Spinal cord (tissue), 9 donors: ENCODE measurements at regions not wholly inside any gene's neighbourhood (a gene's known extent, or its start where the extent isn't known, plus 50 kb on each side); places are given as distances from the start of the nearest gene placed in this dataset.
"Not testable (repeated sequence)": the region's sequence is repeated elsewhere in the genome, so short reads cannot be mapped to it uniquely, and the experiment has no call there.

ENCODE experiments used
- DNase-seq, 6 donors: peaks; one replicate each; pipeline versions ENCODE4 v3.0.0 to v3.0.0-alpha.2; 2013 to 2015; ENCODE audit warnings: low spot score in 6 of 6, low read depth in 4 of 6
- H3K27ac ChIP-seq: one replicate; pipeline ENCODE4 v1.5.1; 2013; ENCODE audit warnings: low read depth, low read length, control low read depth
- H3K27me3 ChIP-seq: one replicate; pipeline ENCODE4 v1.6.1; 2013; ENCODE audit warnings: low read length; ENCODE audit not compliant: control insufficient read depth, insufficient read depth
- H3K36me3 ChIP-seq: one replicate; pipeline ENCODE4 v1.6.1; 2013; ENCODE audit warnings: low read length; ENCODE audit not compliant: control insufficient read depth, insufficient read depth
- H3K4me1 ChIP-seq: one replicate; pipeline ENCODE4 v1.6.1; 2013; ENCODE audit warnings: low read length; ENCODE audit not compliant: control insufficient read depth, insufficient read depth
- H3K4me3 ChIP-seq: one replicate; pipeline ENCODE4 v1.5.1; 2013; ENCODE audit warnings: low read depth, low read length, control low read depth
- H3K9me3 ChIP-seq: one replicate; pipeline ENCODE4 v1.6.1; 2013; ENCODE audit warnings: low read length; ENCODE audit not compliant: control insufficient read depth, insufficient read depth
- WGBS: methylation state at CpG from one replicate; pipeline ENCODE4 v1.1.5; 2013; ENCODE audit warnings: missing lambda C conversion rate; ENCODE audit not compliant: insufficient coverage; 5-methylcytosine and 5-hydroxymethylcytosine counted together
- donor health status: healthy.

- H3K9me3 ChIP-seq: no peaks in the 10 kb centered on the region
- H3K27ac ChIP-seq: no peak overlapping the region
- H3K36me3 ChIP-seq: no peaks in the 10 kb centered on the region
- H3K4me1 ChIP-seq: peaks cover 5% of the 10 kb centered on the region
- H3K27me3 ChIP-seq: no peaks in the 10 kb centered on the region
- 79% methylated on average over 7 of the region's 7 CpGs for WGBS
- no peak overlapping the region for H3K4me3 ChIP-seq
- DNase-seq: no peak
These were observed 132.7 kb upstream of the IER5L start for GRCh38 chr9:129310666-129311350.

DNA sequence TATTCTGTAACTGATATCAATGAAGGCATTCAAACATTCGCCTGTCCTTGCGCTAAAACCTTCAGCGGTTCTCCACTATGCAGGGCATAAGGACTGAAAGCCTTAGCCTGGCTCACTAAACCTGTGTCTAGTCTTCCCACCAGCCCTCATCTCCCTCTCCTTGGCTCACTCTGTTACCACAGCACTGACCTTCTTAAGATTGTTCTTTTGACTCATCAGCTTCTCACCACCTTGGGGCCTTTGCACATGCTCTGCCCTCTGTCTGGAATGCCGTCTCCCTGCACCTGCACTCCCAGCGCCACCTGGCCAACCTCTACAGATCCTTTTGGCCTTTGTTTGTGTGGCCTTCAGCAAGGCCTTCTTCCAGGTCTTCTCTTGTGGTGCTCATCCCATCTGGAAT lies 131.8 kb upstream of the IER5L start:
- 95% methylated on average over 5 of the region's 5 CpGs for WGBS
- Histone ChIP-seq H3K9me3 (no peaks in the 10 kb centered on the region), H3K27me3 (no peaks in the 10 kb centered on the region), H3K4me3 (no peak overlapping the region), H3K36me3 (no peaks in the 10 kb centered on the region), H3K4me1 (no peaks in the 10 kb centered on the region), H3K27ac (no peak overlapping the region)
- DNase-seq: no peak

GRCh38 chr9:129309041-129309430 lies 131.0 kb upstream of the IER5L start:
- Histone ChIP-seq H3K4me1 (no peaks in the 10 kb centered on the region), H3K4me3 (no peak overlapping the region), H3K27me3 (no peaks in the 10 kb centered on the region), H3K9me3 (no peaks in the 10 kb centered on the region), H3K27ac (no peak overlapping the region), H3K36me3 (no peaks in the 10 kb centered on the region)
- 92% methylated on average over 8 of the region's 8 CpGs for WGBS
- no peak for DNase-seq

DNA sequence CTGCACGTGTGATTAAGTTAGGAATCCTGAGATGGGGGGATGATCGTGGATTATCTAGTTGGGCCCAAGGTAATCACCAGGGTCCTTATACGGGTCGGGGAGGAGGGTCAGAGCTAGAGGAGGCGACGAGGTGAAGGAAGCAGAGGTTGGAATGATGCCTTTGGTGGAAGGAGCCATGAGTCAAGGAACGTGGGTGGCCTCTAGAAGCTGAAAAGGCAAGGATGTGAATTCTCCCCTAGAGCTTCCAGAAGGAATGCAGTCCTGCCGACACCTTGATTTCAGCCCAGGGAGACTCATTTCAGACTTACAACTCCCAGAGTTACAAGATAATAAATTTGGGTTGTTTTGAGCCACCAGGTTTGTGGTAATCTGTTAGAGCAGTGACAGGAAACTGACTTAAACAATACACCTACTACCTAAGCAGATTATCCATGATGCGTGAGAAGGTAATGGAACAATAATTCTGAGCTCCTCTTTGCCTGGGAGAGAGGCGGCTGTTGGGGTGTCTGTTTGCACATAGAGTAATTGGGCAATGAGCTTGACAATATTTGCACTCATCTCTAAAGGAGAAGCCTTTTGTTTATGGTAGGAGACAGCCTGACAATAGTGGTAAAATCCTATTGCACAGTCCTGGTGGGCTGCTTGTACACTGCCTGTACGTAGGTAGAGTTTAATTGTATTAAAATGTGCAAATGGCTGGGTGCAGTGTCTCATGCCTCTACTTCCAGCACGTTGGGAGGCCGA lies 129.3 kb upstream of the IER5L start:
- Histone ChIP-seq H3K4me1 (no peaks in the 10 kb centered on the region), H3K36me3 (no peaks in the 10 kb centered on the region), H3K4me3 (no peak overlapping the region), H3K9me3 (peaks cover 3% of the 10 kb centered on the region), H3K27ac (no peak overlapping the region), H3K27me3 (no peaks in the 10 kb centered on the region)
- WGBS: 83% methylated on average over 7 of the region's 13 CpGs
- DNase-seq: no peak

DNA sequence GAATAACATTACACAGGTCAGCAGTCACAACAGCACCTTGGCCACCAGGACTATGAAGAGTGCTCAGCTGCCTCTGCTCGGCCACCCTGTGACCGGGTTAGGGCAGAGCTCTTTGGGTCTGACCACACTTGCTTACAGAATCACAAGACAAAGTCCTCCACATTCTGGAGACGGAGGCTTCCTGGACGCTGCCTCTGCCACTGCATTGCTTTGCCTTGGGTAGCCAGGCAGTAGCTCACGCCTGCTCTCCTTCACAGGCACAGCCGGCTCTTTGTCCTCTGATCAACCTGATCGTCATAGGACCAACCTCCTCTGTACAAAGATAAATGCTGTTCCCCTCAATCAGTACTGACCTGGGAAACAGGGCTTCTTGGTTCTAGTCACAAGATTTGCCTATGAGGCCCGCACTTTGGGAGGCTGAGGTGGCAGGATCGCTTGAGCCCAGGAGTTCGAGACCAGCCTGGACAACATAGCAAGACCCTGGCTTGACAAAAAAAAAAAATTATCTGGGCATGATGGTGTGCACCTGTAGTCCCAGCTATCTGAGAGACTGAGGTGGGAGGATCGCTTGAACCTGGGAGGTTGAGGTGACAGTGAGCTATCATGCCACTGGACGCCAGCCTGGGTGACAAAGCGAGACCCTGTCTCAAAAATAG lies 128.4 kb upstream of the IER5L start:
- no peak overlapping the region for H3K4me3 ChIP-seq
- peaks cover 3% of the 10 kb centered on the region for H3K9me3 ChIP-seq
- 70% methylated on average over 13 of the region's 13 CpGs for WGBS
- no peak for DNase-seq
- H3K4me1 ChIP-seq: no peaks in the 10 kb centered on the region
- H3K27me3 ChIP-seq: no peaks in the 10 kb centered on the region
- H3K36me3 ChIP-seq: no peaks in the 10 kb centered on the region
- no peak overlapping the region for H3K27ac ChIP-seq

DNA sequence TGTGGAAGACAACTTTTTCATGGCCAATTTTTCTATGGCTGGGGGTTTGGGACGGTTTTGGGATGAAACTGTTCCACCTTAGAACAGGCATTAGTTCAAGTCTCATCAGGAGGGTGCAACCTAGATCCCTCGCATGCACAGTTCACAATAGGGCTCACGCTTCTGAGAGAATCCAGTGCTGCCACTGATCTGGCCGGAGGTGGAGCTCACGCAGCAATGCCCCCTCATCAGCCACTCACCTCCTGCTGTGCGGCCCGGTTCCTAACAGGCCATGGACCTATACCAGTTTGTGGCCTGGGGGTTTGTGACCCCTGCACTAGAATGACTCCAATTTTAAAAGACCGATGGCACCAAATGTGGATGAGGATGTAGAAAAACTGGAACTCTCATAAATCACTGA lies 127.2 kb upstream of the IER5L start:
- H3K36me3 ChIP-seq: no peaks in the 10 kb centered on the region
- 40% methylated on average over 2 of the region's 8 CpGs for WGBS

GRCh38 chr9:129301941-129302340 lies 123.9 kb upstream of the IER5L start:
- Histone ChIP-seq H3K27ac (no peak overlapping the region), H3K27me3 (no peaks in the 10 kb centered on the region), H3K9me3 (peaks cover 3% of the 10 kb centered on the region), H3K4me1 (no peaks in the 10 kb centered on the region), H3K36me3 (no peaks in the 10 kb centered on the region), H3K4me3 (no peak overlapping the region)
- DNase-seq: no peak
- no CpG with 5 or more reads among the region's 4 CpGs for WGBS

More for the DNA sequence above, 127.2 kb upstream of the IER5L start:
- no peak for DNase-seq
- no peaks in the 10 kb centered on the region for H3K4me1 ChIP-seq
- no peaks in the 10 kb centered on the region for H3K27me3 ChIP-seq
- H3K27ac ChIP-seq: no peak overlapping the region
- H3K9me3 ChIP-seq: peaks cover 3% of the 10 kb centered on the region
- H3K4me3 ChIP-seq: no peak overlapping the region

DNA sequence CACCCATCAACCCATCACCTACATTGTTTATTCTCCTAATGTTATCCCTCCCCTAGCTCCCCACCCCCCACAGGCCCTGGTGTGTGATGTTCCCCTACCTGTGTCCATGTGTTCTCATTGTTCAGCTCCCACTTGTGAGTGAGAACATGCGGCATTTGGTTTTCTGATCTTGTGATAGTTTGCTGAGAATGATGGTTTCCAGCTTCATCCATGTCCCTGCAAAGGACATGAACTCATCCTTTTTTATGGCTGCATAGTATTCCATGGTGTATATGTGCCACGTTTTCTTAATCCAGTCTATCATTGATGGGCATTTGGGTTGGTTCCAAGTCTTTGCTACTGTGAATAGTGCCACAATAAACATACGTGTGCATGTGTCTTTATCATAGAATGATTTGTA lies 118.1 kb upstream of the IER5L start:
- not testable (repeated sequence) for H3K36me3 ChIP-seq, H3K4me3 ChIP-seq, DNase-seq, H3K9me3 ChIP-seq, H3K27ac ChIP-seq, H3K27me3 ChIP-seq, H3K4me1 ChIP-seq
- WGBS: no CpG with 5 or more reads among the region's 3 CpGs

DNA sequence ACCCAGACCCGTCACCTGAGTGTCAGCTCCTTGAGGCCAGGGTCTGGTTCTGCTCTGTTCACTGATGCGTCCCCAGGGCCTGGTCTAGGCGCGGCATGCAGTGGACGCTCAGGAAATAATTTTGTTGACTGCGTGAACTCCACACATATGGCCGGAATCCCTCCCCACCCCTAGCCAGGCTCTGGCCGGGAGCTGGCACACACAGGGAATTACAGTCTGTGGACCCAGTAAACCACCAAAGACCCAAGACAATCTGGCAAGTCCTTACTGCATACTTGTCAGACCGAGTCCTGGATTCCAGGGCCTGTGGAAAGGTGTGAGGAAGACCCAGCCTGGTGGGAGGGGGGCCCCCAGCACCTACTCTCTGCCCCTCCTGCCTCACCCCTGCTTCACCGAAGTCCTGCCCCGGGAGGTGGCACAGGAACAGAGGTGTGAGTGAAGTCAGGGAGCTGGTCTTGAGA lies 113.0 kb upstream of the IER5L start:
- H3K36me3 ChIP-seq: no peaks in the 10 kb centered on the region
- peaks cover 4% of the 10 kb centered on the region for H3K9me3 ChIP-seq
- H3K27ac ChIP-seq: no peak overlapping the region
- no peaks in the 10 kb centered on the region for H3K4me1 ChIP-seq
- no peak for DNase-seq
- WGBS: 81% methylated on average over 7 of the region's 11 CpGs
- H3K4me3 ChIP-seq: no peak overlapping the region
- H3K27me3 ChIP-seq: no peaks in the 10 kb centered on the region
